Activated T-helper 2 cell treated with anti-CD3 and anti-CD28 coated beads, Interferon-gamma antibody, Interleukin-2, Interleukin-4, amounts not matched to agents 10 μg/mL and 5 μg/mL and 100 μg/mL, durations not matched to agents 14 hours and 24 hours and 36 hours (primary cell): ENCODE measurements at regions not wholly inside any gene's neighbourhood (a gene's known extent, or its start where the extent isn't known, plus 50 kb on each side); places are given as distances from the start of the nearest gene placed in this dataset.

Experiments used
- DNase-seq: peaks from one replicate; pipeline ENCODE4 v3.0.0; 2021; ENCODE audit warnings: low spot score
- H3K27ac Mint-ChIP-seq: one replicate; pipeline ENCODE4 v1.8.0; 2021; ENCODE audit warnings: mixed read lengths
- H3K27me3 Mint-ChIP-seq: one replicate; pipeline ENCODE4 v1.8.0; 2021; ENCODE audit warnings: low read depth, mixed read lengths
- H3K36me3 Mint-ChIP-seq: one replicate; pipeline ENCODE4 v1.8.0; 2021; ENCODE audit warnings: low read depth, mixed read lengths
- H3K4me1 Mint-ChIP-seq: one replicate; pipeline ENCODE4 v1.8.0; 2021; ENCODE audit warnings: low read depth, mixed read lengths
- H3K4me3 Mint-ChIP-seq: one replicate; pipeline ENCODE4 v1.8.0; 2021; ENCODE audit warnings: low read depth, mild to moderate bottlenecking, moderate library complexity, mixed read lengths
- H3K9me3 Mint-ChIP-seq: one replicate; pipeline ENCODE4 v1.8.0; 2021; ENCODE audit warnings: mixed read lengths
- intact Hi-C: fragments of 100-400 bp; cut with micrococcal nuclease; formaldehyde crosslinking; loops from one replicate; pipeline ENCODE4 v1.15.1; 2023

- intact Hi-C loops, result no loop called here
- no peak overlapping the region for H3K27ac Mint-ChIP-seq
- no peak for DNase-seq
- no peaks in the 10 kb centered on the region for H3K36me3 Mint-ChIP-seq
- H3K4me3 Mint-ChIP-seq, result no peak overlapping the region
- no peaks in the 10 kb centered on the region for H3K4me1 Mint-ChIP-seq
- no peaks in the 10 kb centered on the region for H3K9me3 Mint-ChIP-seq
- no peaks in the 10 kb centered on the region for H3K27me3 Mint-ChIP-seq
Measured at GRCh38 chr15:87805117-87805820, 451.3 kb downstream of the NTRK3 start.

- H3K27ac Mint-ChIP-seq, result no peak overlapping the region
- no peak for DNase-seq
- H3K9me3 Mint-ChIP-seq, result no peaks in the 10 kb centered on the region
- no peaks in the 10 kb centered on the region for H3K4me1 Mint-ChIP-seq
- intact Hi-C loops, result no loop called here
- H3K27me3 Mint-ChIP-seq, result no peaks in the 10 kb centered on the region
- no peak overlapping the region for H3K4me3 Mint-ChIP-seq
- H3K36me3 Mint-ChIP-seq, result no peaks in the 10 kb centered on the region
Measured at GRCh38 chr15:87804451-87804850, 452.1 kb downstream of the NTRK3 start.

- Mint-ChIP-seq H3K4me3 (no peak overlapping the region), H3K4me1 (no peaks in the 10 kb centered on the region), H3K36me3 (no peaks in the 10 kb centered on the region), H3K9me3 (no peaks in the 10 kb centered on the region), H3K27ac (no peak overlapping the region), H3K27me3 (no peaks in the 10 kb centered on the region)
- intact Hi-C loops, result no loop called here
- DNase-seq, result no peak
Measured at GRCh38 chr15:87799838-87800237, 456.7 kb downstream of the NTRK3 start.

- intact Hi-C loops, result no loop called here
- no peak for DNase-seq
- no peaks in the 10 kb centered on the region for H3K27me3 Mint-ChIP-seq
- no peaks in the 10 kb centered on the region for H3K9me3 Mint-ChIP-seq
- no peaks in the 10 kb centered on the region for H3K4me1 Mint-ChIP-seq
- no peak overlapping the region for H3K4me3 Mint-ChIP-seq
- no peak overlapping the region for H3K27ac Mint-ChIP-seq
- no peaks in the 10 kb centered on the region for H3K36me3 Mint-ChIP-seq
Measured at GRCh38 chr15:87799428-87799827, 457.1 kb downstream of the NTRK3 start.

GRCh38 chr15:87793725-87794124 lies 462.8 kb downstream of the NTRK3 start:
- Mint-ChIP-seq H3K9me3 (no peaks in the 10 kb centered on the region), H3K4me3 (no peak overlapping the region), H3K36me3 (no peaks in the 10 kb centered on the region), H3K27ac (no peak overlapping the region), H3K4me1 (no peaks in the 10 kb centered on the region), H3K27me3 (no peaks in the 10 kb centered on the region)
- intact Hi-C loops, result no loop called here
- DNase-seq, result no peak

GRCh38 chr15:87792250-87793040 lies 464.1 kb downstream of the NTRK3 start:
- intact Hi-C loops, result no loop called here
- H3K4me1 Mint-ChIP-seq, result no peaks in the 10 kb centered on the region
- no peaks in the 10 kb centered on the region for H3K36me3 Mint-ChIP-seq
- no peaks in the 10 kb centered on the region for H3K27me3 Mint-ChIP-seq
- no peak for DNase-seq
- no peak overlapping the region for H3K4me3 Mint-ChIP-seq
- no peak overlapping the region for H3K27ac Mint-ChIP-seq
- no peaks in the 10 kb centered on the region for H3K9me3 Mint-ChIP-seq

GRCh38 chr15:87781959-87782625 lies 474.4 kb downstream of the NTRK3 start:
- Mint-ChIP-seq H3K9me3 (peaks cover 3% of the 10 kb centered on the region), H3K27me3 (no peaks in the 10 kb centered on the region), H3K27ac (no peak overlapping the region), H3K4me1 (no peaks in the 10 kb centered on the region), H3K4me3 (no peak overlapping the region), H3K36me3 (no peaks in the 10 kb centered on the region)
- no peak for DNase-seq
- intact Hi-C loops, result no loop called here

GRCh38 chr15:87779746-87780145 lies 476.8 kb downstream of the NTRK3 start:
- no peaks in the 10 kb centered on the region for H3K4me1 Mint-ChIP-seq
- no peak for DNase-seq
- no peak overlapping the region for H3K27ac Mint-ChIP-seq
- H3K36me3 Mint-ChIP-seq, result no peaks in the 10 kb centered on the region
- H3K9me3 Mint-ChIP-seq, result peaks cover 3% of the 10 kb centered on the region
- no peak overlapping the region for H3K4me3 Mint-ChIP-seq
- H3K27me3 Mint-ChIP-seq, result no peaks in the 10 kb centered on the region
- intact Hi-C loops, result no loop called here

GRCh38 chr15:87778358-87778757 lies 478.2 kb downstream of the NTRK3 start:
- H3K4me1 Mint-ChIP-seq, result no peaks in the 10 kb centered on the region
- peaks cover 3% of the 10 kb centered on the region for H3K9me3 Mint-ChIP-seq
- intact Hi-C loops, result no loop called here
- H3K36me3 Mint-ChIP-seq, result no peaks in the 10 kb centered on the region
- H3K27ac Mint-ChIP-seq, result no peak overlapping the region
- no peak for DNase-seq
- H3K27me3 Mint-ChIP-seq, result no peaks in the 10 kb centered on the region
- H3K4me3 Mint-ChIP-seq, result no peak overlapping the region

GRCh38 chr15:87777054-87777561 lies 479.4 kb downstream of the NTRK3 start:
- no peak for DNase-seq
- Mint-ChIP-seq H3K4me1 (no peaks in the 10 kb centered on the region), H3K9me3 (peaks cover 3% of the 10 kb centered on the region), H3K27ac (no peak overlapping the region), H3K27me3 (no peaks in the 10 kb centered on the region), H3K4me3 (no peak overlapping the region), H3K36me3 (no peaks in the 10 kb centered on the region)
- intact Hi-C loops, result no loop called here

GRCh38 chr15:87767516-87767915 lies 489.0 kb downstream of the NTRK3 start:
- Mint-ChIP-seq H3K9me3 (peaks cover 10% of the 10 kb centered on the region), H3K27me3 (no peaks in the 10 kb centered on the region), H3K36me3 (no peaks in the 10 kb centered on the region), H3K4me1 (no peaks in the 10 kb centered on the region), H3K27ac (no peak overlapping the region), H3K4me3 (no peak overlapping the region)
- no peak for DNase-seq
- intact Hi-C loops, result no loop called here

GRCh38 chr15:87764461-87765240 lies 491.9 kb downstream of the NTRK3 start:
- Mint-ChIP-seq H3K36me3 (no peaks in the 10 kb centered on the region), H3K4me3 (no peak overlapping the region), H3K4me1 (peaks cover 6% of the 10 kb centered on the region), H3K27me3 (no peaks in the 10 kb centered on the region), H3K27ac (no peak overlapping the region), H3K9me3 (peaks cover 11% of the 10 kb centered on the region)
- intact Hi-C loops, result no loop called here
- no peak for DNase-seq
